ENCODE measurements at regions not wholly inside any gene's neighbourhood (a gene's known extent, or its start where the extent isn't known, plus 50 kb on each side); places are given as distances from the start of the nearest gene placed in this dataset.
A peak's percentile ranks its signal among the peaks of the same experiment; 100 is the strongest.

- POLR2A ChIA-PET: no interaction called here
- Histone ChIP-seq H3K36me3 (ENCODE audit: control insufficient read depth in 2 of 2, extremely low read depth in 1 of 2, insufficient read depth in 1 of 2, low read length in 1 of 2) (no peaks in the 10 kb centered on the region), H3K27ac (ENCODE audit: low read length) (no peak overlapping the region), H3K27me3 (replicated peaks in 1 of 2; ENCODE audit: control insufficient read depth in 2 of 2, extremely low read depth in 1 of 2, insufficient read depth in 2 of 2, low read length in 1 of 2) (no peaks in the 10 kb centered on the region), H3K4me1 (ENCODE audit: control insufficient read depth in 1 of 2, extremely low read depth in 1 of 2, insufficient read depth in 2 of 2, low read length in 2 of 2) (peaks cover 0 to 9% of the 10 kb centered on the region in 2 experiments), H3K4me3 (ENCODE audit: control insufficient read depth in 1 of 2, extremely low read depth in 1 of 2, low read length in 1 of 2) (no peak overlapping the region), H3K9me3 (no peaks in the 10 kb centered on the region)
- CTCF ChIA-PET: no interaction called here
- Mint-ChIP-seq H3K4me1 (peaks cover 0 to 6% (median 3%) of the 10 kb centered on the region in 3 donors), H3K27me3 (no peaks in the 10 kb centered on the region), H3K27ac (no peak overlapping the region), H3K9me3 (no peaks in the 10 kb centered on the region), H3K36me3 (no peaks in the 10 kb centered on the region), H3K4me3 (no peak overlapping the region)
- no peak for ATAC-seq (replicated peaks in 1 of 4)
- DNase-seq: no peak
- 75% methylated on average over 1 of the region's 2 CpGs for WGBS (ENCODE audit: insufficient coverage)
Observed at GRCh38 chr13:105345730-105346129, 1189.7 kb downstream of the EFNB2 start.

GRCh38 chr13:105345131-105345530 is 1190.3 kb downstream of the EFNB2 start:
- Mint-ChIP-seq H3K4me3 (no peak overlapping the region), H3K27me3 (no peaks in the 10 kb centered on the region), H3K9me3 (no peaks in the 10 kb centered on the region), H3K36me3 (no peaks in the 10 kb centered on the region), H3K27ac (no peak overlapping the region), H3K4me1 (peaks cover 0 to 6% (median 3%) of the 10 kb centered on the region in 3 donors)
- ChIA-PET POLR2A (no interaction called here), CTCF (no interaction called here)
- Histone ChIP-seq H3K4me3 (ENCODE audit: control insufficient read depth in 1 of 2, extremely low read depth in 1 of 2, low read length in 1 of 2) (no peak overlapping the region), H3K27me3 (replicated peaks in 1 of 2; ENCODE audit: control insufficient read depth in 2 of 2, extremely low read depth in 1 of 2, insufficient read depth in 2 of 2, low read length in 1 of 2) (no peaks in the 10 kb centered on the region), H3K4me1 (ENCODE audit: control insufficient read depth in 1 of 2, extremely low read depth in 1 of 2, insufficient read depth in 2 of 2, low read length in 2 of 2) (peaks cover 0 to 9% of the 10 kb centered on the region in 2 experiments), H3K36me3 (ENCODE audit: control insufficient read depth in 2 of 2, extremely low read depth in 1 of 2, insufficient read depth in 1 of 2, low read length in 1 of 2) (no peaks in the 10 kb centered on the region), H3K9me3 (no peaks in the 10 kb centered on the region), H3K27ac (ENCODE audit: low read length) (no peak overlapping the region)
- WGBS (ENCODE audit: insufficient coverage): 80% methylated on average over 1 of the region's 3 CpGs
- ATAC-seq (replicated peaks in 1 of 4): no peak
- DNase-seq: no peak

GRCh38 chr13:105343134-105343806 is 1192.2 kb downstream of the EFNB2 start:
- ChIA-PET CTCF (no interaction called here), POLR2A (no interaction called here)
- H3K9me3 Mint-ChIP-seq: no peaks in the 10 kb centered on the region
- H3K4me3 Mint-ChIP-seq: no peak overlapping the region
- Histone ChIP-seq H3K4me1 (ENCODE audit: control insufficient read depth in 1 of 2, extremely low read depth in 1 of 2, insufficient read depth in 2 of 2, low read length in 2 of 2) (peaks cover 0 to 9% of the 10 kb centered on the region in 2 experiments), H3K27ac (ENCODE audit: low read length) (no peak overlapping the region), H3K36me3 (ENCODE audit: control insufficient read depth in 2 of 2, extremely low read depth in 1 of 2, insufficient read depth in 1 of 2, low read length in 1 of 2) (no peaks in the 10 kb centered on the region), H3K27me3 (replicated peaks in 1 of 2; ENCODE audit: control insufficient read depth in 2 of 2, extremely low read depth in 1 of 2, insufficient read depth in 2 of 2, low read length in 1 of 2) (no peaks in the 10 kb centered on the region), H3K9me3 (no peaks in the 10 kb centered on the region), H3K4me3 (ENCODE audit: control insufficient read depth in 1 of 2, extremely low read depth in 1 of 2, low read length in 1 of 2) (no peak overlapping the region)
- no peak overlapping the region for H3K27ac Mint-ChIP-seq
- H3K36me3 Mint-ChIP-seq: no peaks in the 10 kb centered on the region
- no peaks in the 10 kb centered on the region for H3K27me3 Mint-ChIP-seq
- peaks cover 0 to 12% (median 10%) of the 10 kb centered on the region in 3 donors for H3K4me1 Mint-ChIP-seq
- DNase-seq: no peak
- WGBS (ENCODE audit: insufficient coverage): 92% methylated on average over 2 of the region's 4 CpGs
- peak in 1 of 4 experiments; percentile 45 for ATAC-seq (replicated peaks in 1 of 4)

GRCh38 chr13:105342281-105342820 is 1193.1 kb downstream of the EFNB2 start:
- WGBS (ENCODE audit: insufficient coverage): 95% methylated on average over 4 of the region's 11 CpGs
- Mint-ChIP-seq H3K4me1 (peaks cover 0 to 17% (median 14%) of the 10 kb centered on the region in 3 donors), H3K9me3 (no peaks in the 10 kb centered on the region), H3K27me3 (no peaks in the 10 kb centered on the region), H3K4me3 (no peak overlapping the region), H3K36me3 (no peaks in the 10 kb centered on the region), H3K27ac (no peak overlapping the region)
- Histone ChIP-seq H3K4me3 (ENCODE audit: control insufficient read depth in 1 of 2, extremely low read depth in 1 of 2, low read length in 1 of 2) (no peak overlapping the region), H3K27me3 (replicated peaks in 1 of 2; ENCODE audit: control insufficient read depth in 2 of 2, extremely low read depth in 1 of 2, insufficient read depth in 2 of 2, low read length in 1 of 2) (no peaks in the 10 kb centered on the region), H3K9me3 (no peaks in the 10 kb centered on the region), H3K4me1 (ENCODE audit: control insufficient read depth in 1 of 2, extremely low read depth in 1 of 2, insufficient read depth in 2 of 2, low read length in 2 of 2) (peaks cover 0 to 12% of the 10 kb centered on the region in 2 experiments), H3K27ac (ENCODE audit: low read length) (no peak overlapping the region), H3K36me3 (ENCODE audit: control insufficient read depth in 2 of 2, extremely low read depth in 1 of 2, insufficient read depth in 1 of 2, low read length in 1 of 2) (no peaks in the 10 kb centered on the region)
- ChIA-PET CTCF (no interaction called here), POLR2A (no interaction called here)
- ATAC-seq (replicated peaks in 1 of 4): no peak
- no peak for DNase-seq

GRCh38 chr13:105341758-105342157 is 1193.7 kb downstream of the EFNB2 start:
- CTCF ChIA-PET: no interaction called here
- no peak overlapping the region for H3K4me3 Mint-ChIP-seq

GRCh38 chr13:105341256-105341655 is 1194.2 kb downstream of the EFNB2 start:
- Mint-ChIP-seq H3K9me3 (no peaks in the 10 kb centered on the region), H3K27ac (no peak overlapping the region), H3K36me3 (no peaks in the 10 kb centered on the region), H3K4me3 (no peak overlapping the region), H3K4me1 (peaks cover 0 to 17% (median 14%) of the 10 kb centered on the region in 3 donors), H3K27me3 (no peaks in the 10 kb centered on the region)
- Histone ChIP-seq H3K27me3 (replicated peaks in 1 of 2; ENCODE audit: control insufficient read depth in 2 of 2, extremely low read depth in 1 of 2, insufficient read depth in 2 of 2, low read length in 1 of 2) (no peaks in the 10 kb centered on the region), H3K9me3 (no peaks in the 10 kb centered on the region), H3K4me1 (ENCODE audit: control insufficient read depth in 1 of 2, extremely low read depth in 1 of 2, insufficient read depth in 2 of 2, low read length in 2 of 2) (peaks cover 0 to 12% of the 10 kb centered on the region in 2 experiments), H3K36me3 (ENCODE audit: control insufficient read depth in 2 of 2, extremely low read depth in 1 of 2, insufficient read depth in 1 of 2, low read length in 1 of 2) (no peaks in the 10 kb centered on the region), H3K4me3 (ENCODE audit: control insufficient read depth in 1 of 2, extremely low read depth in 1 of 2, low read length in 1 of 2) (no peak overlapping the region), H3K27ac (ENCODE audit: low read length) (no peak overlapping the region)
- ChIA-PET CTCF (no interaction called here), POLR2A (no interaction called here)
- ATAC-seq (replicated peaks in 1 of 4) (no peak), DNase-seq (no peak)
- 95% methylated on average over 3 of the region's 3 CpGs for WGBS (ENCODE audit: insufficient coverage)

More at GRCh38 chr13:105341758-105342157, 1193.7 kb downstream of the EFNB2 start:
- H3K4me1 Mint-ChIP-seq: peaks cover 0 to 17% (median 14%) of the 10 kb centered on the region in 3 donors
- Histone ChIP-seq H3K36me3 (ENCODE audit: control insufficient read depth in 2 of 2, extremely low read depth in 1 of 2, insufficient read depth in 1 of 2, low read length in 1 of 2) (no peaks in the 10 kb centered on the region), H3K27ac (ENCODE audit: low read length) (no peak overlapping the region), H3K9me3 (no peaks in the 10 kb centered on the region), H3K4me1 (ENCODE audit: control insufficient read depth in 1 of 2, extremely low read depth in 1 of 2, insufficient read depth in 2 of 2, low read length in 2 of 2) (peaks cover 0 to 12% of the 10 kb centered on the region in 2 experiments), H3K27me3 (replicated peaks in 1 of 2; ENCODE audit: control insufficient read depth in 2 of 2, extremely low read depth in 1 of 2, insufficient read depth in 2 of 2, low read length in 1 of 2) (no peaks in the 10 kb centered on the region), H3K4me3 (ENCODE audit: control insufficient read depth in 1 of 2, extremely low read depth in 1 of 2, low read length in 1 of 2) (no peak overlapping the region)
- no CpG with 5 or more reads among the region's 2 CpGs for WGBS (ENCODE audit: insufficient coverage)
- DNase-seq: no peak
- ATAC-seq (replicated peaks in 1 of 4): no peak
- no peaks in the 10 kb centered on the region for H3K27me3 Mint-ChIP-seq
- H3K27ac Mint-ChIP-seq: no peak overlapping the region
- POLR2A ChIA-PET: no interaction called here
- no peaks in the 10 kb centered on the region for H3K36me3 Mint-ChIP-seq
- no peaks in the 10 kb centered on the region for H3K9me3 Mint-ChIP-seq
